GM23338 (cell line): ENCODE measurements at regions not wholly inside any gene's neighbourhood (a gene's known extent, or its start where the extent isn't known, plus 50 kb on each side); places are given as distances from the start of the nearest gene placed in this dataset.

ENCODE experiments used
- ATAC-seq: fragments of 200-7000 bp; cut with Tn5 transposase; 3 replicates; pipeline ENCODE4 v1.9.1; 2020
- DNase-seq: peaks from one replicate; pipeline ENCODE4 v3.0.0-alpha.2; 2015; ENCODE audit warnings: low spot score
- H2AFZ ChIP-seq: fragments of 200-600 bp; sonication (generic); 2 replicates; pipeline ENCODE4 v1.8.0; 2016; ENCODE audit warnings: antibody characterized with exemption, mild to moderate bottlenecking, moderate library complexity
- H3F3A ChIP-seq: fragments of 200-600 bp; sonication (generic); replicated peaks from 2 replicates; pipeline ENCODE4 v1.8.0; 2017; ENCODE audit warnings: antibody characterized with exemption, mixed run types, low read depth
- H3K27ac ChIP-seq: fragments of 200-600 bp; sonication (generic); 2 replicates; pipeline ENCODE4 v1.6.1; 2016; ENCODE audit warnings: low read depth
- H3K27me3 ChIP-seq: fragments of 200-600 bp; sonication (generic); 2 replicates; pipeline ENCODE4 v1.8.0; 2016; ENCODE audit warnings: mild to moderate bottlenecking, mixed run types, moderate library complexity; ENCODE audit not compliant: insufficient read depth
- H3K36me3 ChIP-seq: fragments of 200-600 bp; sonication (generic); 2 replicates; pipeline ENCODE4 v1.8.0; 2016; ENCODE audit warnings: mild to moderate bottlenecking; ENCODE audit not compliant: insufficient read depth
- H3K4me1 ChIP-seq: fragments of 200-600 bp; sonication (generic); 2 replicates; pipeline ENCODE4 v1.8.0; 2016; ENCODE audit warnings: mild to moderate bottlenecking, moderate library complexity; ENCODE audit not compliant: insufficient read depth
- H3K4me2 ChIP-seq: fragments of 200-600 bp; sonication (generic); 2 replicates; pipeline ENCODE4 v1.7.1; 2017; ENCODE audit warnings: mixed run types
- H3K4me3 ChIP-seq: fragments of 200-600 bp; sonication (generic); 2 replicates; pipeline ENCODE4 v1.6.1; 2016; ENCODE audit warnings: mixed run types
- H3K79me2 ChIP-seq: fragments of 200-600 bp; sonication (generic); replicated peaks from 2 replicates; pipeline ENCODE4 v1.8.0; 2017; ENCODE audit warnings: mild to moderate bottlenecking; ENCODE audit not compliant: insufficient read depth
- H3K9me2 ChIP-seq: fragments of 200-600 bp; sonication (generic); 2 replicates; pipeline ENCODE4 v1.8.0; 2017; ENCODE audit not compliant: insufficient read depth
- H4K20me1 ChIP-seq: fragments of 200-600 bp; sonication (generic); replicated peaks from 2 replicates; pipeline ENCODE4 v1.8.0; 2017; ENCODE audit warnings: mild to moderate bottlenecking; ENCODE audit not compliant: insufficient read depth
- H3K27ac Mint-ChIP-seq: 2 replicates; pipeline ENCODE4 v1.8.0; 2020; ENCODE audit warnings: inconsistent platforms, mild to moderate bottlenecking, moderate library complexity, mixed read lengths
- H3K27me3 Mint-ChIP-seq: 3 replicates; pipeline ENCODE4 v1.8.0; 2022; ENCODE audit warnings: low read depth, mild to moderate bottlenecking, moderate library complexity, mixed read lengths, inconsistent platforms; ENCODE audit not compliant: insufficient read depth, poor library complexity
- H3K36me3 Mint-ChIP-seq: 3 replicates; pipeline ENCODE4 v1.8.0; 2021; ENCODE audit warnings: low read depth, mild to moderate bottlenecking, inconsistent platforms, moderate library complexity, mixed read lengths
- H3K4me1 Mint-ChIP-seq: 3 replicates; pipeline ENCODE4 v1.8.0; 2020; ENCODE audit warnings: mild to moderate bottlenecking, inconsistent platforms, mixed read lengths
- H3K4me3 Mint-ChIP-seq: 3 replicates; pipeline ENCODE4 v1.8.0; 2021; ENCODE audit warnings: moderate library complexity, mild to moderate bottlenecking, inconsistent platforms, mixed read lengths
- H3K9me3 Mint-ChIP-seq: 3 replicates; pipeline ENCODE4 v1.8.0; 2020; ENCODE audit warnings: moderate library complexity, mild to moderate bottlenecking, inconsistent platforms, mixed read lengths
- CREB1 ChIP-seq: fragments of 250-450 bp; sonication (Bioruptor Pico); IDR thresholded peaks from 2 replicates; pipeline ENCODE4 v1.5.0; 2020; ENCODE audit warnings: low read depth, mild to moderate bottlenecking, moderate library complexity
- EZH2 ChIP-seq: fragments of 200-600 bp; sonication (generic); IDR thresholded peaks from one replicate; pipeline ENCODE4 v1.8.0; 2017; ENCODE audit warnings: antibody characterized with exemption, mild to moderate bottlenecking, low read depth; ENCODE audit not compliant: unreplicated experiment
- EZH2phosphoT487 ChIP-seq: fragments of 200-600 bp; sonication (generic); IDR thresholded peaks from one replicate; pipeline ENCODE4 v1.8.1; 2018; ENCODE audit warnings: antibody characterized with exemption; ENCODE audit not compliant: unreplicated experiment
- JUNB ChIP-seq: IDR thresholded peaks from one replicate; pipeline ENCODE4 v1.6.1; 2016; ENCODE audit warnings: antibody characterized with exemption; ENCODE audit not compliant: unreplicated experiment
- NANOG ChIP-seq: IDR thresholded peaks from 2 replicates; pipeline ENCODE4 v1.6.1; 2016; ENCODE audit warnings: antibody characterized with exemption, borderline replicate concordance
- POLR2AphosphoS5 ChIP-seq: IDR thresholded peaks from 2 replicates; pipeline ENCODE4 v1.6.1; 2016; ENCODE audit warnings: antibody characterized with exemption, low read depth
- STAT1 ChIP-seq: IDR thresholded peaks from one replicate; pipeline ENCODE4 v1.6.1; 2016; ENCODE audit warnings: antibody characterized with exemption; ENCODE audit not compliant: unreplicated experiment
- ZNF114 ChIP-seq: fragments of 250-450 bp; sonication (Bioruptor Pico); IDR thresholded peaks from 2 replicates; pipeline ENCODE4 v1.5.0; 2020; ENCODE audit warnings: mild to moderate bottlenecking, moderate library complexity
- TF ChIP-seq, protein P1 (sequence below): IDR thresholded peaks from 2 replicates; pipeline ENCODE4 v1.6.1; 2016; ENCODE audit warnings: antibody characterized with exemption
- TF ChIP-seq, protein P2 (sequence below): fragments of 250-450 bp; sonication (Bioruptor Pico); IDR thresholded peaks from 2 replicates; pipeline ENCODE4 v1.5.0; 2020; ENCODE audit warnings: mild to moderate bottlenecking, moderate library complexity
- TF ChIP-seq, protein P3 (sequence below), 2 experiments: fragments of 200-600 bp in 1 of 2; sonication (generic) in 1 of 2; conservative IDR thresholded peaks; 2 replicates each; pipeline versions ENCODE4 v1.5.1 to v1.6.1; 2016 to 2017; ENCODE audit warnings: antibody characterized with exemption in 2 of 2, low read depth in 2 of 2, mild to moderate bottlenecking in 2 of 2, moderate library complexity in 1 of 2
- TF ChIP-seq, protein P4 (sequence below): IDR thresholded peaks from one replicate; pipeline ENCODE4 v1.6.1; 2018; ENCODE audit warnings: antibody characterized with exemption; ENCODE audit not compliant: unreplicated experiment

DNA sequence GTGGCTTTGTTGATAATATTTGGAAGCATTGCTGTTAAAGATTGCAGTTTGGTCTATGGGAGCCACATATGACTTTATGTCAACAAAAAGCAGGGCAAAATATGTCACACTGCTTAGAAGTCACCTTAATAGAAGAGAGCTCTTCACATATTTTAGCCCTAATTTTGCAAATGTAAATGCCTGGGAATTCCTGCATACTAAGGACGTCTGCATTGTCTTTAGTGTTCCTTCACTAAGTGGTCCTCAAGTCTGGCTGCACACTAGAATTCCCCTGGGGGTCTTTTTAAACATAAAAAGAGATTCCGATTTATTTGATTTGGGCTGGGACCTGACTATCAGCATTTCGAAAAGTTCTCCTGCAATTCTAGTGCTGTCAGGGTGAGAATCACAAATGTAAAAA, 495.1 kb upstream of the FAM241A start (continued):
- TF ChIP-seq, protein P1, sequence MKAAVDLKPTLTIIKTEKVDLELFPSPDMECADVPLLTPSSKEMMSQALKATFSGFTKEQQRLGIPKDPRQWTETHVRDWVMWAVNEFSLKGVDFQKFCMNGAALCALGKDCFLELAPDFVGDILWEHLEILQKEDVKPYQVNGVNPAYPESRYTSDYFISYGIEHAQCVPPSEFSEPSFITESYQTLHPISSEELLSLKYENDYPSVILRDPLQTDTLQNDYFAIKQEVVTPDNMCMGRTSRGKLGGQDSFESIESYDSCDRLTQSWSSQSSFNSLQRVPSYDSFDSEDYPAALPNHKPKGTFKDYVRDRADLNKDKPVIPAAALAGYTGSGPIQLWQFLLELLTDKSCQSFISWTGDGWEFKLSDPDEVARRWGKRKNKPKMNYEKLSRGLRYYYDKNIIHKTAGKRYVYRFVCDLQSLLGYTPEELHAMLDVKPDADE: no peak
- TF ChIP-seq ZNF114: no peak
- TF ChIP-seq, protein P2, sequence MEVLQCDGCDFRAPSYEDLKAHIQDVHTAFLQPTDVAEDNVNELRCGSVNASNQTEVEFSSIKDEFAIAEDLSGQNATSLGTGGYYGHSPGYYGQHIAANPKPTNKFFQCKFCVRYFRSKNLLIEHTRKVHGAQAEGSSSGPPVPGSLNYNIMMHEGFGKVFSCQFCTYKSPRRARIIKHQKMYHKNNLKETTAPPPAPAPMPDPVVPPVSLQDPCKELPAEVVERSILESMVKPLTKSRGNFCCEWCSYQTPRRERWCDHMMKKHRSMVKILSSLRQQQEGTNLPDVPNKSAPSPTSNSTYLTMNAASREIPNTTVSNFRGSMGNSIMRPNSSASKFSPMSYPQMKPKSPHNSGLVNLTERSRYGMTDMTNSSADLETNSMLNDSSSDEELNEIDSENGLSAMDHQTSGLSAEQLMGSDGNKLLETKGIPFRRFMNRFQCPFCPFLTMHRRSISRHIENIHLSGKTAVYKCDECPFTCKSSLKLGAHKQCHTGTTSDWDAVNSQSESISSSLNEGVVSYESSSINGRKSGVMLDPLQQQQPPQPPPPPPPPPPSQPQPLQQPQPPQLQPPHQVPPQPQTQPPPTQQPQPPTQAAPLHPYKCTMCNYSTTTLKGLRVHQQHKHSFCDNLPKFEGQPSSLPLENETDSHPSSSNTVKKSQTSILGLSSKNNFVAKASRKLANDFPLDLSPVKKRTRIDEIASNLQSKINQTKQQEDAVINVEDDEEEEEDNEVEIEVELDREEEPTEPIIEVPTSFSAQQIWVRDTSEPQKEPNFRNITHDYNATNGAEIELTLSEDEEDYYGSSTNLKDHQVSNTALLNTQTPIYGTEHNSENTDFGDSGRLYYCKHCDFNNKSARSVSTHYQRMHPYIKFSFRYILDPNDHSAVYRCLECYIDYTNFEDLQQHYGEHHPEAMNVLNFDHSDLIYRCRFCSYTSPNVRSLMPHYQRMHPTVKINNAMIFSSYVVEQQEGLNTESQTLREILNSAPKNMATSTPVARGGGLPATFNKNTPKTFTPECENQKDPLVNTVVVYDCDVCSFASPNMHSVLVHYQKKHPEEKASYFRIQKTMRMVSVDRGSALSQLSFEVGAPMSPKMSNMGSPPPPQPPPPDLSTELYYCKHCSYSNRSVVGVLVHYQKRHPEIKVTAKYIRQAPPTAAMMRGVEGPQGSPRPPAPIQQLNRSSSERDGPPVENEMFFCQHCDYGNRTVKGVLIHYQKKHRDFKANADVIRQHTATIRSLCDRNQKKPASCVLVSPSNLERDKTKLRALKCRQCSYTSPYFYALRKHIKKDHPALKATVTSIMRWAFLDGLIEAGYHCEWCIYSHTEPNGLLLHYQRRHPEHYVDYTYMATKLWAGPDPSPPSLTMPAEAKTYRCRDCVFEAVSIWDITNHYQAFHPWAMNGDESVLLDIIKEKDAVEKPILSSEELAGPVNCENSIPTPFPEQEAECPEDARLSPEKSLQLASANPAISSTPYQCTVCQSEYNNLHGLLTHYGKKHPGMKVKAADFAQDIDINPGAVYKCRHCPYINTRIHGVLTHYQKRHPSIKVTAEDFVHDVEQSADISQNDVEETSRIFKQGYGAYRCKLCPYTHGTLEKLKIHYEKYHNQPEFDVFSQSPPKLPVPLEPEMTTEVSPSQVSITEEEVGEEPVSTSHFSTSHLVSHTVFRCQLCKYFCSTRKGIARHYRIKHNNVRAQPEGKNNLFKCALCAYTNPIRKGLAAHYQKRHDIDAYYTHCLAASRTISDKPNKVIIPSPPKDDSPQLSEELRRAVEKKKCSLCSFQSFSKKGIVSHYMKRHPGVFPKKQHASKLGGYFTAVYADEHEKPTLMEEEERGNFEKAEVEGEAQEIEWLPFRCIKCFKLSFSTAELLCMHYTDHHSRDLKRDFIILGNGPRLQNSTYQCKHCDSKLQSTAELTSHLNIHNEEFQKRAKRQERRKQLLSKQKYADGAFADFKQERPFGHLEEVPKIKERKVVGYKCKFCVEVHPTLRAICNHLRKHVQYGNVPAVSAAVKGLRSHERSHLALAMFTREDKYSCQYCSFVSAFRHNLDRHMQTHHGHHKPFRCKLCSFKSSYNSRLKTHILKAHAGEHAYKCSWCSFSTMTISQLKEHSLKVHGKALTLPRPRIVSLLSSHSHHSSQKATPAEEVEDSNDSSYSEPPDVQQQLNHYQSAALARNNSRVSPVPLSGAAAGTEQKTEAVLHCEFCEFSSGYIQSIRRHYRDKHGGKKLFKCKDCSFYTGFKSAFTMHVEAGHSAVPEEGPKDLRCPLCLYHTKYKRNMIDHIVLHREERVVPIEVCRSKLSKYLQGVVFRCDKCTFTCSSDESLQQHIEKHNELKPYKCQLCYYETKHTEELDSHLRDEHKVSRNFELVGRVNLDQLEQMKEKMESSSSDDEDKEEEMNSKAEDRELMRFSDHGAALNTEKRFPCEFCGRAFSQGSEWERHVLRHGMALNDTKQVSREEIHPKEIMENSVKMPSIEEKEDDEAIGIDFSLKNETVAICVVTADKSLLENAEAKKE (CRISPR knock-in tag): no peak

DNA sequence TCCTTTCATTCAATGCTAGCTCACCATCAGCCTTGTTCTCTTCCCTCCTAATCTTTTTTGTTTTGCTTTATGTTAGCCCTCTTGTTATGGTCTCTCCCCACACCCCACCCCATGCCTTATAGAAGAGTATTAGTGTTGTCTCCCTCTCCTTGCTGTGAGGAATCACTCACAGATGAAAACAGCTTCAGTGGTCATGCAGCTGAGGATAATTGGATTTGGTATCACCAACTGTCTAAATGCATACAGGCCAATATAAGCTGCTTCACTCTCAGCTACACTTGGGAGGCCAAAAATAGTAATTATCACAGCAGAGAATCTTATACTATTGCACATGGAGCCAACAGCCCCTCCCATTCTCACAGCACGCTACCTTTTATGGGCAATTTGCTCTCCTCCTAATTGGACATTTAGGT, 494.6 kb upstream of the FAM241A start:
- no peaks in the 10 kb centered on the region for H3F3A ChIP-seq
- H3K4me1 ChIP-seq: peaks cover 28% of the 10 kb centered on the region
- no peak for DNase-seq
- ATAC-seq: peak; percentile 83
- H3K4me2 ChIP-seq: peak overlapping the region; percentile 22
- no peaks in the 10 kb centered on the region for H4K20me1 ChIP-seq
- H3K27ac Mint-ChIP-seq: peak overlapping the region; percentile 22; the same call in 1 of the 2 replicates
- no peaks in the 10 kb centered on the region for H3K9me3 Mint-ChIP-seq
- H3K36me3 ChIP-seq: no peaks in the 10 kb centered on the region
- H3K27me3 ChIP-seq: no peaks in the 10 kb centered on the region
- peak overlapping the region; percentile 9 for H3K4me3 ChIP-seq
- no peak overlapping the region; the same call in 1 of the 2 replicates for H2AFZ ChIP-seq
- H3K27ac ChIP-seq: peak overlapping the region; percentile 76
- no peaks in the 10 kb centered on the region for H3K36me3 Mint-ChIP-seq
- peak overlapping the region; percentile 10; the same call in 1 of the 3 replicates for H3K4me3 Mint-ChIP-seq
- H3K27me3 Mint-ChIP-seq: no peaks in the 10 kb centered on the region
- H3K9me2 ChIP-seq: no peaks in the 10 kb centered on the region
- H3K4me1 Mint-ChIP-seq: peaks cover 35% of the 10 kb centered on the region
- H3K79me2 ChIP-seq: no peaks in the 10 kb centered on the region
- TF ChIP-seq JUNB: no peak
- no peak for TF ChIP-seq POLR2AphosphoS5
- no peak for TF ChIP-seq NANOG
- no peak for TF ChIP-seq ZNF114
- no peak for TF ChIP-seq EZH2
- TF ChIP-seq, protein P3, sequence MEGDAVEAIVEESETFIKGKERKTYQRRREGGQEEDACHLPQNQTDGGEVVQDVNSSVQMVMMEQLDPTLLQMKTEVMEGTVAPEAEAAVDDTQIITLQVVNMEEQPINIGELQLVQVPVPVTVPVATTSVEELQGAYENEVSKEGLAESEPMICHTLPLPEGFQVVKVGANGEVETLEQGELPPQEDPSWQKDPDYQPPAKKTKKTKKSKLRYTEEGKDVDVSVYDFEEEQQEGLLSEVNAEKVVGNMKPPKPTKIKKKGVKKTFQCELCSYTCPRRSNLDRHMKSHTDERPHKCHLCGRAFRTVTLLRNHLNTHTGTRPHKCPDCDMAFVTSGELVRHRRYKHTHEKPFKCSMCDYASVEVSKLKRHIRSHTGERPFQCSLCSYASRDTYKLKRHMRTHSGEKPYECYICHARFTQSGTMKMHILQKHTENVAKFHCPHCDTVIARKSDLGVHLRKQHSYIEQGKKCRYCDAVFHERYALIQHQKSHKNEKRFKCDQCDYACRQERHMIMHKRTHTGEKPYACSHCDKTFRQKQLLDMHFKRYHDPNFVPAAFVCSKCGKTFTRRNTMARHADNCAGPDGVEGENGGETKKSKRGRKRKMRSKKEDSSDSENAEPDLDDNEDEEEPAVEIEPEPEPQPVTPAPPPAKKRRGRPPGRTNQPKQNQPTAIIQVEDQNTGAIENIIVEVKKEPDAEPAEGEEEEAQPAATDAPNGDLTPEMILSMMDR (conservative IDR thresholded peaks at IDR 0.05; ENCODE audit: low read depth in 2 of 2): no peak
- TF ChIP-seq STAT1: no peak
- TF ChIP-seq, protein P4, sequence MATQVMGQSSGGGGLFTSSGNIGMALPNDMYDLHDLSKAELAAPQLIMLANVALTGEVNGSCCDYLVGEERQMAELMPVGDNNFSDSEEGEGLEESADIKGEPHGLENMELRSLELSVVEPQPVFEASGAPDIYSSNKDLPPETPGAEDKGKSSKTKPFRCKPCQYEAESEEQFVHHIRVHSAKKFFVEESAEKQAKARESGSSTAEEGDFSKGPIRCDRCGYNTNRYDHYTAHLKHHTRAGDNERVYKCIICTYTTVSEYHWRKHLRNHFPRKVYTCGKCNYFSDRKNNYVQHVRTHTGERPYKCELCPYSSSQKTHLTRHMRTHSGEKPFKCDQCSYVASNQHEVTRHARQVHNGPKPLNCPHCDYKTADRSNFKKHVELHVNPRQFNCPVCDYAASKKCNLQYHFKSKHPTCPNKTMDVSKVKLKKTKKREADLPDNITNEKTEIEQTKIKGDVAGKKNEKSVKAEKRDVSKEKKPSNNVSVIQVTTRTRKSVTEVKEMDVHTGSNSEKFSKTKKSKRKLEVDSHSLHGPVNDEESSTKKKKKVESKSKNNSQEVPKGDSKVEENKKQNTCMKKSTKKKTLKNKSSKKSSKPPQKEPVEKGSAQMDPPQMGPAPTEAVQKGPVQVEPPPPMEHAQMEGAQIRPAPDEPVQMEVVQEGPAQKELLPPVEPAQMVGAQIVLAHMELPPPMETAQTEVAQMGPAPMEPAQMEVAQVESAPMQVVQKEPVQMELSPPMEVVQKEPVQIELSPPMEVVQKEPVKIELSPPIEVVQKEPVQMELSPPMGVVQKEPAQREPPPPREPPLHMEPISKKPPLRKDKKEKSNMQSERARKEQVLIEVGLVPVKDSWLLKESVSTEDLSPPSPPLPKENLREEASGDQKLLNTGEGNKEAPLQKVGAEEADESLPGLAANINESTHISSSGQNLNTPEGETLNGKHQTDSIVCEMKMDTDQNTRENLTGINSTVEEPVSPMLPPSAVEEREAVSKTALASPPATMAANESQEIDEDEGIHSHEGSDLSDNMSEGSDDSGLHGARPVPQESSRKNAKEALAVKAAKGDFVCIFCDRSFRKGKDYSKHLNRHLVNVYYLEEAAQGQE: no peak
- TF ChIP-seq CREB1 (CRISPR knock-in tag): no peak
- TF ChIP-seq EZH2phosphoT487: no peak
- TF ChIP-seq, protein P1: no peak
